GM13976 (cell line): ENCODE measurements at regions not wholly inside any gene's neighbourhood (a gene's known extent, or its start where the extent isn't known, plus 50 kb on each side); places are given as distances from the start of the nearest gene placed in this dataset.

Experiments
- DNase-seq: peaks from one replicate; pipeline ENCODE4 v3.0.0; 2012; ENCODE audit warnings: low spot score
- in situ Hi-C: fragments of 300-500 bp; cut with MboI; formaldehyde crosslinking; loops from one replicate; pipeline ENCODE4 v1.12.0; 2022; ENCODE audit warnings: low sequenced_read_pairs, mixed read lengths, inconsistent platforms; ENCODE audit not compliant: unreplicated experiment
- TF ChIP-seq, protein P1 (sequence below): IDR thresholded peaks from 2 replicates; pipeline ENCODE4 v1.5.1; 2012; ENCODE audit warnings: borderline replicate concordance, mild to moderate bottlenecking; ENCODE audit not compliant: insufficient read depth; ENCODE audit errors: extremely low read depth, missing control alignments, control extremely low read depth

DNA sequence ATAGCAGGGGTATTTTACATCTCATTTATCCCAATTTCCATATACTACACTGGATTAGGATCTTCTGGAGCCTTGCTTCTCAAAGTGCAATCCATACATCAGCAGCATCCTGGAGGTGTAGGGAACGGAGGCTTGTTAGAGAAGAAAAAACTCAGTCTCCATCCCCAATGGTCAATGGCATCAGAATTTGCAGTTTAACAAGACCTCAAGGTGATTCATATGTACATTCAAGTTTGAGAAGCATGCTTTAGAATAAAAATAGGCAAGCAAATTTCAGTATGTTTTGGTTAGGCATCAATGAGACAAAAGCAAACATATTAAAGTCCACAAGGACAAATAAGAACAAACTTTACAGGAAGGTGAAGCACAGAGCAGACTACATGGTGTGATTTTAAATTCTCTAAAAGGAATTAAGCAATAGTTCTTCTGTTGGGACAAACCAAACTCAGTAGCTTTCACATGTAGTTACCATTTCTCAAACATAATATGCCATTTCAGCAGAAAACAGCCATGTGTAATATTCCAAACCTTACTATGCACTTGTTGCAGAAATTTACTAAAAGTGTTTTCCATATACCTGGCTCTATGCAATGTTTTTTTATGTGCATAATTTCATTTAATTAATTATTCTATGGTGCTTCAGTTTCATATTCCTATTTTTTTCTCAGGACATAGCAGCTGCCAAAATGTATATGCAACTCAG is 360.3 kb upstream of the NECTIN3 start:
- DNase-seq = no peak
- in situ Hi-C loops = no loop called here
- TF ChIP-seq, protein P1, sequence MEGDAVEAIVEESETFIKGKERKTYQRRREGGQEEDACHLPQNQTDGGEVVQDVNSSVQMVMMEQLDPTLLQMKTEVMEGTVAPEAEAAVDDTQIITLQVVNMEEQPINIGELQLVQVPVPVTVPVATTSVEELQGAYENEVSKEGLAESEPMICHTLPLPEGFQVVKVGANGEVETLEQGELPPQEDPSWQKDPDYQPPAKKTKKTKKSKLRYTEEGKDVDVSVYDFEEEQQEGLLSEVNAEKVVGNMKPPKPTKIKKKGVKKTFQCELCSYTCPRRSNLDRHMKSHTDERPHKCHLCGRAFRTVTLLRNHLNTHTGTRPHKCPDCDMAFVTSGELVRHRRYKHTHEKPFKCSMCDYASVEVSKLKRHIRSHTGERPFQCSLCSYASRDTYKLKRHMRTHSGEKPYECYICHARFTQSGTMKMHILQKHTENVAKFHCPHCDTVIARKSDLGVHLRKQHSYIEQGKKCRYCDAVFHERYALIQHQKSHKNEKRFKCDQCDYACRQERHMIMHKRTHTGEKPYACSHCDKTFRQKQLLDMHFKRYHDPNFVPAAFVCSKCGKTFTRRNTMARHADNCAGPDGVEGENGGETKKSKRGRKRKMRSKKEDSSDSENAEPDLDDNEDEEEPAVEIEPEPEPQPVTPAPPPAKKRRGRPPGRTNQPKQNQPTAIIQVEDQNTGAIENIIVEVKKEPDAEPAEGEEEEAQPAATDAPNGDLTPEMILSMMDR = no peak

DNA sequence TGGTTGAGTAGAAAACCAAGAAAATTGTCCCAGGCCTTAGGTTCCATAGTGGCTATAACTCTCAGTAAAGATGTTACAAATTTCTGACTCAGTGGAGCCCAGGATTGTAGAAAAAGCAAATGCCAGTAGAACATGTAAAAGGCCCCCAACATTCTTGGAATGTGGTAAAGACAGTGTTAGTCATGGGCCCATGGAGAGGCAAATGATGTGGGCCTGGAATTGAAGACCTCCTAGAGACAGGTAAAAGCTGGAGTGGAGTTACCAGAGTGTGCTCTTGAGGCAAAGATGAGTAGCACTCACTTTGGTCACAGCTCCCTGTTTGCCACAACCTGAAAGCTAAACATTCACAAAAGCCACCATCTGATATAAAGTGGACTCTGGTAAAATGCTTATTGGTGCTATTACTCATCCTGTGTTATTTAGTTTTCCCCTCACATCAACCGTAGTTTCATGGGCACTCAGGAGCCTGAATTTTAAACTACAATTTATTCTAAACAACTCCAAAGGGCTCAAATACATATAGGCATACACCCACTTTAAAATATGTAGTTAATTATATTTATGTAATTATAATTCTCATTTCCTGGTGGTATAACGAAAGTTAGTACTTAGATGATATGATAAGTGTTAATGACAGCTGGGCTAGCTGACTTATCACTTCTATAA is 359.6 kb upstream of the NECTIN3 start:
- TF ChIP-seq, protein P1 = no peak
- in situ Hi-C loops = no loop called here
- no peak for DNase-seq

DNA sequence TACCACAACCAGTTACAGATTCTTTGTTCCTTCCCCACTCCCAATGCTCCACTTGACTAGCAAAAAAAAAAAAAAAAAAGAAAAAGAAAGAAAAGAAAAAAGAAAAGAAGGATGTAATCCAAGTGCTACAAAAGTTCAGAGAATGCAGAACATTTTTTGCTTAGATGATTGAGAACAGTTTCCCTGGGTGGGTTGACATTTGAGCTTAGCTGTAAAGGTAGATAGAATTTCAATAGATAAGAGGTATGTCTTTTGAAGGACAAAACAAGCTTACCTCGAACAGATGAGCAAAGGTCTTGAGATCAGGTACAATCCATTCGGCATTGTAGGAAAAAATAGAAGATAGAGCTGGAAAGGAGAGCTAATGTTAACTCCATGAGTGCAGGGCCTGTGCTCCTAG is 344.6 kb upstream of the NECTIN3 start:
- in situ Hi-C loops = no loop called here
- DNase-seq = no peak
- TF ChIP-seq, protein P1 = no peak

DNA sequence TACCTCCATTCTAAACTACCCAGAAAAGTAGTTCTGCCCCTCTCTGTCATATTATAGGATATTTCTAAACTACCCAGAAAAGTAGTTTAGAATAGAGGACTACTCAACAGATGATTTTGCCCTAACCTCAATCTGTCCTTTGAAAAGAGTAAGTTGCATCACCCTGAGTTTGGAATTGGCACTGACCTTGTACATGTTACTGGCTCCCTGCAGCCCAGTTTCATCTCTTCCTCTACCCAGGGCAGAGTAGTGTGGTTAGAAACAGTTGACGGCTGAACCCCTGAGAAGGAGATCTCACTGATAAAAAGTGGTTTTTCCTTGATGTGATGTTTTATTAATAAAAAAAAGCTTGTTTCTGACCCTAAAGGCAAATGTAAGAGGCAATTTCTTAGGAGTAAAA is 340.5 kb upstream of the NECTIN3 start:
- in situ Hi-C loops = no loop called here
- TF ChIP-seq, protein P1 = no peak

DNA sequence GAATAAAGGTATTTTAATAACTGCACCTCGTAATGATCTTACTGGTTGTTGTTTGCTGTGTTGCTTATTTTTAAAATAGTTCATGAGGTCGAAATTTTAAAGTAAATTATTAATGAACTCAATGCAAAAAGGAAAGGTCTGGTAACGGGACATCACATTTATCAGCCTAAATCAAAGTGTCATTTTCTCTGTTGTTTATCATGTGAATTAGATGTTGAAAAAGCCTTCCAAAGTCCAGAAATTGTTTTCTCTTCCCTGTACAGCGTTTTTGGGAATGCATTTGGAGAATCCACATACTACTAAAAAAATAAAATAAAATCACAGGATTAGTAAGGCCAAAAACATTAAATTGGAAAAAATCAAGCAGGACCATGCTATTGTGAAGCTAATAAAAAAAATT is 339.2 kb upstream of the NECTIN3 start:
- TF ChIP-seq, protein P1 = no peak
- no peak for DNase-seq
- in situ Hi-C loops = no loop called here

More for the DNA sequence above, 340.5 kb upstream of the NECTIN3 start:
- DNase-seq = no peak

DNA sequence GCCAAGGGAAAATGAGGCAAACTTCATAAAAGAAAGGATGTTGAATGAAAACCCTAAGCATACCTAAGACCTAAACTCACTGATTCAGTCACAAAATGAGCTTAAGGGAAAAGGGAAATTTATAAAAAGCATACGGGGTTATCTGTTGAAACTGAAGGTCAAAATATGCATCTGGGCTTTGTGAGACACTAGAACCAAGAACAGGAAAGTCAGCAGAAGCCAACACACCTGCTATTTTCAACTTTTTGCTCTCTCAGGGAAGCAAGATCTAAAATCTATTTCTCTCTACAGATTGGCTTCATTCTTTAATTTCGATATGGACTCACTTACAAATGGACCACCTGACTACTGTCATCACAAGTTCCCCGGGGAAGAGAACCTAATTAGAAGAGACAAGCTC is 338.6 kb upstream of the NECTIN3 start:
- TF ChIP-seq, protein P1 = no peak
- in situ Hi-C loops = no loop called here
- DNase-seq = no peak
